ENCODE measurements at regions not wholly inside any gene's neighbourhood (a gene's known extent, or its start where the extent isn't known, plus 50 kb on each side); places are given as distances from the start of the nearest gene placed in this dataset.
A peak's percentile ranks its signal among the peaks of the same experiment; 100 is the strongest.

- peak overlapping the region; percentile 34 for H3K27ac ChIP-seq (ENCODE audit: low read depth, low read length)
- H3K9me3 Mint-ChIP-seq (ENCODE audit: unreplicated experiment), result peaks cover 3% of the 10 kb centered on the region
- DNase-seq (ENCODE audit: low read depth), result peak; percentile 97
Observed at GRCh38 chr7:81298951-81299666, 380.3 kb upstream of the SEMA3C start.

DNA sequence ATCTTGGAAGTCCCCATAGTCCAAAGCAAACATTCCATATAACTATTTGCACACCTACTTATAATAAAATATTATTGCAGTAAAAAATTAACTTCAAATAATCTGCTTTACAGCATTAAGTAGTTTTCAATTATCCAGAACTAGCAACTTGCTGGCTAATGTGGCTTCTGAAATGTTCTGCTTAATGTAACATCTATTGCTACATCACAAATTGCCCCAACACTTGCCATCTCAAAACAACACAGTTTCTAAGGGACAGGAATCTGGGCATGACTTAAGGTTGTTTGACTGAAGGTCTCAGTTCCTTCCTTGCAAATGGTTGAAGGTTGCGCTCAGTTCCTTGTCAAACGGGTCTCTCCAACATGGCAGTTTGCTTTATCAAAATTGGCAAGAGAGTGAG, 378.5 kb upstream of the SEMA3C start:
- no peak overlapping the region for H3K27ac ChIP-seq (ENCODE audit: low read depth, low read length)
- H3K4me1 ChIP-seq (ENCODE audit: insufficient read depth, low read length), result peaks cover 19% of the 10 kb centered on the region
- H2AFZ ChIP-seq (ENCODE audit: low read depth, low read length), result no peak overlapping the region
- no peak for DNase-seq (ENCODE audit: low read depth)
- Mint-ChIP-seq H3K9me3 (ENCODE audit: unreplicated experiment) (peaks cover 5% of the 10 kb centered on the region), H3K27ac (ENCODE audit: unreplicated experiment) (no peak overlapping the region), H3K36me3 (ENCODE audit: low read depth, unreplicated experiment) (no peaks in the 10 kb centered on the region), H3K4me3 (ENCODE audit: unreplicated experiment) (no peak overlapping the region), H3K27me3 (ENCODE audit: low read depth, unreplicated experiment) (no peaks in the 10 kb centered on the region), H3K4me1 (ENCODE audit: low read depth, unreplicated experiment) (peaks cover 23% of the 10 kb centered on the region)
- H3K4me2 ChIP-seq (ENCODE audit: low read length), result no peak overlapping the region
- no peaks in the 10 kb centered on the region for H4K20me1 ChIP-seq (ENCODE audit: insufficient read depth, low read length)
- FAIRE-seq, result no peak
- H3K9ac ChIP-seq (ENCODE audit: low read length), result no peak overlapping the region
- no peaks in the 10 kb centered on the region for H3K9me3 ChIP-seq (ENCODE audit: insufficient read depth, low read depth, low read length)
- H3K4me3 ChIP-seq (ENCODE audit: insufficient read depth, low read depth, low read length), result no peak overlapping the region
- no peaks in the 10 kb centered on the region for H3K36me3 ChIP-seq (ENCODE audit: insufficient read depth, low read length)
- TF ChIP-seq, protein P1, sequence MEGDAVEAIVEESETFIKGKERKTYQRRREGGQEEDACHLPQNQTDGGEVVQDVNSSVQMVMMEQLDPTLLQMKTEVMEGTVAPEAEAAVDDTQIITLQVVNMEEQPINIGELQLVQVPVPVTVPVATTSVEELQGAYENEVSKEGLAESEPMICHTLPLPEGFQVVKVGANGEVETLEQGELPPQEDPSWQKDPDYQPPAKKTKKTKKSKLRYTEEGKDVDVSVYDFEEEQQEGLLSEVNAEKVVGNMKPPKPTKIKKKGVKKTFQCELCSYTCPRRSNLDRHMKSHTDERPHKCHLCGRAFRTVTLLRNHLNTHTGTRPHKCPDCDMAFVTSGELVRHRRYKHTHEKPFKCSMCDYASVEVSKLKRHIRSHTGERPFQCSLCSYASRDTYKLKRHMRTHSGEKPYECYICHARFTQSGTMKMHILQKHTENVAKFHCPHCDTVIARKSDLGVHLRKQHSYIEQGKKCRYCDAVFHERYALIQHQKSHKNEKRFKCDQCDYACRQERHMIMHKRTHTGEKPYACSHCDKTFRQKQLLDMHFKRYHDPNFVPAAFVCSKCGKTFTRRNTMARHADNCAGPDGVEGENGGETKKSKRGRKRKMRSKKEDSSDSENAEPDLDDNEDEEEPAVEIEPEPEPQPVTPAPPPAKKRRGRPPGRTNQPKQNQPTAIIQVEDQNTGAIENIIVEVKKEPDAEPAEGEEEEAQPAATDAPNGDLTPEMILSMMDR (IDR thresholded peaks at IDR 0.05; ENCODE audit: insufficient read depth, low read depth, low read length), result no peak
- no peak for TF ChIP-seq EZH2 (IDR thresholded peaks at IDR 0.05; ENCODE audit: insufficient read depth, low read length)
- H3K27me3 ChIP-seq (ENCODE audit: insufficient read depth, low read length), result peaks cover 4% of the 10 kb centered on the region
- H3K79me2 ChIP-seq (ENCODE audit: insufficient read depth, low read length), result no peaks in the 10 kb centered on the region

More at GRCh38 chr7:81298951-81299666, 380.3 kb upstream of the SEMA3C start:
- Mint-ChIP-seq H3K36me3 (ENCODE audit: low read depth, unreplicated experiment) (no peaks in the 10 kb centered on the region), H3K4me3 (ENCODE audit: unreplicated experiment) (no peak overlapping the region), H3K27me3 (ENCODE audit: low read depth, unreplicated experiment) (no peaks in the 10 kb centered on the region), H3K27ac (ENCODE audit: unreplicated experiment) (peak overlapping the region; percentile 97), H3K4me1 (ENCODE audit: low read depth, unreplicated experiment) (peaks cover 23% of the 10 kb centered on the region)
- Histone ChIP-seq H3K4me2 (ENCODE audit: low read length) (peak overlapping the region; percentile 79), H4K20me1 (ENCODE audit: insufficient read depth, low read length) (no peaks in the 10 kb centered on the region), H3K9me3 (ENCODE audit: insufficient read depth, low read depth, low read length) (no peaks in the 10 kb centered on the region), H3K79me2 (ENCODE audit: insufficient read depth, low read length) (no peaks in the 10 kb centered on the region), H3K4me1 (ENCODE audit: insufficient read depth, low read length) (peaks cover 19% of the 10 kb centered on the region), H3K27me3 (ENCODE audit: insufficient read depth, low read length) (peaks cover 7% of the 10 kb centered on the region), H2AFZ (ENCODE audit: low read depth, low read length) (no peak overlapping the region), H3K36me3 (ENCODE audit: insufficient read depth, low read length) (no peaks in the 10 kb centered on the region), H3K4me3 (ENCODE audit: insufficient read depth, low read depth, low read length) (peak overlapping the region; percentile 9), H3K9ac (ENCODE audit: low read length) (peak overlapping the region; percentile 24)
- FAIRE-seq, result peak; percentile 97
- TF ChIP-seq, protein P1 (IDR thresholded peaks at IDR 0.05; ENCODE audit: insufficient read depth, low read depth, low read length), result no peak

GRCh38 chr7:81296726-81297125, 377.9 kb upstream of the SEMA3C start:
- no peak overlapping the region for H3K4me2 ChIP-seq (ENCODE audit: low read length)
- H3K27ac ChIP-seq (ENCODE audit: low read depth, low read length), result no peak overlapping the region
- Mint-ChIP-seq H3K4me3 (ENCODE audit: unreplicated experiment) (no peak overlapping the region), H3K9me3 (ENCODE audit: unreplicated experiment) (peaks cover 5% of the 10 kb centered on the region), H3K27me3 (ENCODE audit: low read depth, unreplicated experiment) (no peaks in the 10 kb centered on the region), H3K4me1 (ENCODE audit: low read depth, unreplicated experiment) (peaks cover 23% of the 10 kb centered on the region), H3K36me3 (ENCODE audit: low read depth, unreplicated experiment) (no peaks in the 10 kb centered on the region), H3K27ac (ENCODE audit: unreplicated experiment) (no peak overlapping the region)
- no peak overlapping the region for H2AFZ ChIP-seq (ENCODE audit: low read depth, low read length)
- H3K9me3 ChIP-seq (ENCODE audit: insufficient read depth, low read depth, low read length), result no peaks in the 10 kb centered on the region
- no peaks in the 10 kb centered on the region for H3K36me3 ChIP-seq (ENCODE audit: insufficient read depth, low read length)
- peaks cover 19% of the 10 kb centered on the region for H3K4me1 ChIP-seq (ENCODE audit: insufficient read depth, low read length)
- FAIRE-seq (no peak), DNase-seq (ENCODE audit: low read depth) (no peak)
- peaks cover 3% of the 10 kb centered on the region for H3K27me3 ChIP-seq (ENCODE audit: insufficient read depth, low read length)
- H3K4me3 ChIP-seq (ENCODE audit: insufficient read depth, low read depth, low read length), result no peak overlapping the region
- no peaks in the 10 kb centered on the region for H3K79me2 ChIP-seq (ENCODE audit: insufficient read depth, low read length)
- H3K9ac ChIP-seq (ENCODE audit: low read length), result no peak overlapping the region
- no peak for TF ChIP-seq EZH2 (IDR thresholded peaks at IDR 0.05; ENCODE audit: insufficient read depth, low read length)
- TF ChIP-seq, protein P1 (IDR thresholded peaks at IDR 0.05; ENCODE audit: insufficient read depth, low read depth, low read length), result no peak
- no peaks in the 10 kb centered on the region for H4K20me1 ChIP-seq (ENCODE audit: insufficient read depth, low read length)

Measured in astrocyte (in vitro differentiated cells and primary cell).